T1000 (cell line): ENCODE measurements at regions not wholly inside any gene's neighbourhood (a gene's known extent, or its start where the extent isn't known, plus 50 kb on each side); places are given as distances from the start of the nearest gene placed in this dataset.
"Not testable (repeated sequence)": the region's sequence is repeated elsewhere in the genome, so short reads cannot be mapped to it uniquely, and the experiment has no call there.

Source experiments
- DNase-seq: peaks from one replicate; lab custom pipeline; 2025; ENCODE audit warnings: mixed read lengths; lab: John Stamatoyannopoulos, UW

- DNase-seq: no peak
Observed at GRCh38 chr5:10126900-10127299, 122.8 kb downstream of the ATPSCKMT start.

- no peak for DNase-seq
Observed at GRCh38 chr5:10125116-10125515, 124.6 kb downstream of the ATPSCKMT start.

- no peak for DNase-seq
Observed at GRCh38 chr5:10124287-10124686, 125.4 kb downstream of the ATPSCKMT start.

DNA sequence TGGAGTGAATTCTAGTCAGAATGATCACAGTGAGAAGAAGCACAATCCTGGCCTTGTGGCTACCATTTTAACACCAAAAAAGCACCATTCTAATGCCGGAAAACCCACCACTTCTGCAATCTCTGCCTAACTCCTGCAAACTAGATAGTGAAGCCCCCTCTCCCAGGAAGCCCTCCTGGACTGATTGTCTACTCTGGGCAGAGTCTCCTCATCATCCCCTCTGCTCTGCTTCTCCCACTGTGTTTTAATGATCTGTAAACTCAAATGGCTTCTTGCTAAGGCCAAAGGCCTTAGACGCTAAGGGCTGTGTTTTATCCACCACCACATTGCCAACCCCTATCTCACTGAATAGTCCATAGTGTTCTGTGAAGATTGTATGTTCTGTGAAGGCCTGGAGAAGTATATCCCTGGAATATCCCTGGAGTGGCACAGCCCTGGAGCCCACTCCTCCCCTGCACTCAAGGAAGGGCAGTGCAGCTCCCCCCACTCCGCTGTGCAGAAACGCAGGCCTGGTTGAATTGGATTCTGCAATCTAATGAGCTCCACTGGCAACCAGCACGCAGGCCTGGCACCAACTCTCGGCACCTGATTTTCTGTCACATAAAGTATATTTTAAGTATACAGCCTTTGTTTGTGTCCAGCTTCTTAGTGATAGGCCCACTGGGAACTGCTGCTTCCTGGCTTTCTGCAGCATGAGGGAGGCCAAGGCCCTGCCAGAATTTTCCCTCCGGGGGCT is 126.3 kb downstream of the ATPSCKMT start:
- no peak for DNase-seq

GRCh38 chr5:10122076-10122726 is 127.5 kb downstream of the ATPSCKMT start:
- DNase-seq: no peak

GRCh38 chr5:10120934-10121333 is 128.8 kb downstream of the ATPSCKMT start:
- no peak for DNase-seq

GRCh38 chr5:10118150-10118549 is 131.5 kb downstream of the ATPSCKMT start:
- no peak for DNase-seq

DNA sequence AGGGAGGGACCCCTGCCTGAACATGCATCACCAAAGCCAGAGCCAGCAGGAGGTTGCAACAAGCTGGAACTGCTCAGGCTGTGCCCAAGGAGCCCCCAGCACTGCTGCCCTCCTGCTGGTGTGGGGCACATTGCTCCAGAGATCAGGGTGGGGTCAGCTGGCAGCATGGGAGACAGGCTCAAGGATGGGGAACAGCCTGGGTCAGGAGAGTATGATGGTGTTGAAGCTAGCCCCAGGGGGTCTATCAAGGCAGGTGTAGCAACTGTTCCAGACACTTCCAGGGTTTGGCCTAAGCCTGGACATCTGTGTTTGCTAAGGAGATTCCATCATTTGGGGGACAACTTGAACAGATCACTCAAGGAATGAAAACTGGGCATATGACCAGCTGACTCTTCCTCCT is 133.1 kb downstream of the ATPSCKMT start:
- DNase-seq: no peak

DNA sequence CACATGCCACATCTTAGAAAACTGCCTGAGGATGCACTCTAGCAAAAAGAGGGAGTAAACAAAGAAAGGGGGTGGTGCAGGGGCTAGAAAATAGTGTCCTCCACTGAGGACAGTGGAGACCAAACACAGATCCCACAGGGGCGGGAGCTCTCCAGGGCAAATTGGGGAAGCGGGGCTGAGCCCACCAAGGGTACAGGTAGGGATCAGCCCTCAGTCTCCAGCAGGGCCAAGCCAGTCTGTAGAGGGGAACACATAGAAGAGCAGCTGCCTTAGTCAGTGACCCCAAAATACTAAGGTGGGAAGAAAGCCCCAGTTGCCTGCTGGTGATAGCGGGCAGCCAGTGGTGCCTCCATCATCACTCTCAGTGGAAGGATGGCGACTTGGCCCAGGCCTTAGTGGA is 134.0 kb downstream of the ATPSCKMT start:
- no peak for DNase-seq

GRCh38 chr5:10111571-10111970 is 138.1 kb downstream of the ATPSCKMT start:
- DNase-seq: no peak

DNA sequence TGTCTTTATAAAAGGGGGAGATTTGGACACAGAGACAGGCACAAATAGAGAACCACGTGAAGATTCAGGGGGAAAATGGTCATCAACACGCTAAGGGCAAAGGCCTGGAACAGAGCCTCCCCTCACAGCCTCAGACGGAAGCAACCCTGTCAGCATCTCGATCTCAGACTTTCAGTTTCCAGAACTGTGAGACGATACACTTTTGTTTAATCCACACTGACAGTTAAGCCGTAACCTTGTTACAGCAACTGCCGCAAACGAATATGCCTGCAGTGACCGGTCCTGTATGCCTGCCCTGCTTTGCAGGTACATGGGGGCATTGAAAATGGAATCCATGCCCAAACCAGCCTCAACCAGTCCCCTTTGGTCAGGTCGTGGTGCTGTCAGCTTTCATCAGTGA is 139.5 kb downstream of the ATPSCKMT start:
- DNase-seq: no peak

- no peak for DNase-seq
Observed at GRCh38 chr5:10109299-10109698, 140.4 kb downstream of the ATPSCKMT start.

GRCh38 chr5:10106806-10107205 is 142.9 kb downstream of the ATPSCKMT start:
- no peak for DNase-seq

GRCh38 chr5:10106285-10106684 is 143.4 kb downstream of the ATPSCKMT start:
- no peak for DNase-seq

GRCh38 chr5:10102706-10103497 is 146.8 kb downstream of the ATPSCKMT start:
- DNase-seq: no peak

DNA sequence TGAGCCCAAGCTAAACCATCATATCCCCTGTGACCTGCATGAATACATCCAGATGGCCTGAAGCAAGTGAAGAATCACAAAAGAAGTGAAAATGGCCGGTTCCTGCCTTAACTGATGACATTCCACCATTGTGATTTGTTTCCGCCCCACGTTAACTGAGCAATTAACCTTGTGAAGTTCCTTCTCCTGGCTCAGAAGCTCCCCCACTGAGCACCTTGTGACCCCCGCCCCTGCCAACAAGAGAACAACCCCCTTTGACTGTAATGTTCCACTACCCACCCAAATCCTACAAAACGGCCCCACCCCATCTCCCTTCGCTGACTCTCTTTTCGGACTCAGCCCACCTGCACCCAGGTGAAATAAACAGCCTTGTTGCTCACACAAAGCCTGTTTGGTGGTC is 147.5 kb downstream of the ATPSCKMT start:
- DNase-seq: not testable (repeated sequence)

GRCh38 chr5:10099548-10099947 is 150.1 kb downstream of the ATPSCKMT start:
- DNase-seq: no peak

DNA sequence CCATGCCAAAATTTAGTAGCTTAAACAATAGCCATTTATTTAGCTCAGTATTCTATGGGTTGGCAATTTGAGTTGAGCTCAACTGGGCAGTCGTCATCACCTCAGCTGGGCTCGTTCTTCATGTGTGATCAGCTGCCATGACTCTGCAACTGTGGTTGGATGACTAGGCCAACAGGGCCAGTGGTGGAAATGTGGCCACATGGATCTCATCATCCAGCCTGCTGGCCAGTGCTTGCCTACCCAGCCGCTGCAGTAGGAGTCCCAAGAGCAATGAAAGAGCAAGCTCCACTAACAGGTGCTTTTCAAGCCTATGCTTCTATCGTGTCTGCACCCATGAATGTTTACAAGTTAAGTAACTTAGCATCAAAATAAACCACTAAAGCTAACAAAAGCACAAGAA is 158.0 kb downstream of the ATPSCKMT start:
- no peak for DNase-seq

DNA sequence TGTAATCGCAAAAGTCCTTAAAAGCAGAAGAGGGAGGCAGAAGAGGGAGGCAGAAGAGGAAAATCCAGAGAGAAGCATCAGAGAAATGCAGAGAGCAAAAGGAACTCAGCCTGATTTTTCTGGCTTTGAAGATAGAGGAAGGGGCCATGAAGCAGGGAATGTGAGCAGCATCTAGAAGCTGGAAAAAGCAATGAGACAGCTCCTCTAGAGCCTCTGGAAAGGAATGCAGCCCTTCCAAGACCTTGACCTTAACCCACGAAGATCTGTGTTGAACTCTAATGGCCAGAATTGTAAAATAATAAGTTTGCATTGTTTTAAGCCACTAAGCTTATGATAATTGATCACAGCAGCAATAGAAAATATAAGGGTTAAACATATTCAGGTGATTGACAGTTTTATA is 159.6 kb downstream of the ATPSCKMT start:
- DNase-seq: no peak

DNA sequence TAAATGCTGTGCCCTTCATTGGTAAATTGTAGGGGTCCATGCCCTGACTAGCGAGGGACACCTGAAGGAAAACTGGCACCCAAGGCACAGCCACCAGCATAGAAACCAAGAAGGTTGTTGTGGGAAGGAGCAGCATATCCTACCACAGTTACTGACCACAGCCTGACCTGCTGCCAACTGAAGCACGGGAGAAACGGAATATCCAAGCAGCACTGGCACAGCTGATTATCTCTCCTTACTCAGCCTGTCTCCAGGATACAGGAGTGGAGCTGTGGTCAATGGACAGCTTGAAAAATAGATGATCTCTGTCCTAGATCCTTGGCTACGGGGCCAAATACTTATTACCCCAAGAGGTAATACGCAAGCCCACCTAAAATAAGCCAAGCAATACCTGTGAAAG is 164.5 kb downstream of the ATPSCKMT start:
- DNase-seq: no peak

DNA sequence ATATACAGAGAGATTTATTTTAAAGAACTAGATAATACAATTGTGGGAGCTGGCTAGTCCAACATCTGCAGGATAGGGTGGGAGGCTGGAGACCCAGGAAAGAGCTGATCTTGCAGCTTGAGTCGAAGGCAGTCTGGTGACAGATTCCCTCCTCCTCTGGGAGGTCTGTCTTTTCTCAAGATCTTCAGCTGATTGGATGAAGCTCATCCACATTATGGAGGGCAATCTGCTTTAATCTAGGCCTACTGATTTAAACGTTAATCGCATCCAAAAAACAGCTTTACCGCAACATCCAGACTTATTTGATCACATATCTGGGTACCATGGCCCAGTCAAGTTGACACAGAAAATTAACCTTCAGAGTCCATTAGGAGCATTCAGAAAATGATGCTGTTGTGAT is 168.1 kb downstream of the ATPSCKMT start:
- DNase-seq: no peak

- no peak for DNase-seq
Observed at GRCh38 chr5:10077791-10078545, 171.7 kb downstream of the ATPSCKMT start.
